Calu3 (cell line): ENCODE measurements at regions not wholly inside any gene's neighbourhood (a gene's known extent, or its start where the extent isn't known, plus 50 kb on each side); places are given as distances from the start of the nearest gene placed in this dataset.

ENCODE experiments used
- BruUV-seq: library from RNA; stranded (reverse); fragments of 400-500 nt; replicated peaks from 2 replicates; lab custom pipeline; 2021; lab: Mats Ljungman, UMichigan
- CTCF ChIA-PET: fragments of 300-600 bp; sonication (Branson Sonifier 250); formaldehyde crosslinking; loops from one replicate; lab custom pipeline; 2022; ENCODE audit warnings: antibody characterized with exemption; lab: Charles Lee
- DNase-seq: peaks from one replicate; pipeline ENCODE4 v3.0.0; 2022
- H3K27ac Mint-ChIP-seq: one replicate; pipeline ENCODE4 v1.8.0; 2022; ENCODE audit warnings: mixed read lengths; ENCODE audit not compliant: unreplicated experiment
- H3K27me3 Mint-ChIP-seq: one replicate; pipeline ENCODE4 v1.8.0; 2022; ENCODE audit warnings: mixed read lengths; ENCODE audit not compliant: unreplicated experiment
- H3K36me3 Mint-ChIP-seq: one replicate; pipeline ENCODE4 v1.8.0; 2022; ENCODE audit warnings: mild to moderate bottlenecking, moderate library complexity, mixed read lengths; ENCODE audit not compliant: insufficient read depth, unreplicated experiment
- H3K4me1 Mint-ChIP-seq: one replicate; pipeline ENCODE4 v1.8.0; 2022; ENCODE audit warnings: mild to moderate bottlenecking, low read depth, mixed read lengths; ENCODE audit not compliant: unreplicated experiment
- H3K4me3 Mint-ChIP-seq: one replicate; pipeline ENCODE4 v1.8.0; 2022; ENCODE audit warnings: mild to moderate bottlenecking, low read depth, moderate library complexity, mixed read lengths; ENCODE audit not compliant: unreplicated experiment
- H3K9me3 Mint-ChIP-seq: one replicate; pipeline ENCODE4 v1.8.0; 2022; ENCODE audit warnings: low read depth, mixed read lengths; ENCODE audit not compliant: unreplicated experiment
- CTCF ChIP-seq: fragments of 200-600 bp; IDR thresholded peaks from one replicate; pipeline ENCODE4 v1.8.0; 2022; ENCODE audit warnings: antibody characterized with exemption; ENCODE audit not compliant: unreplicated experiment
- intact Hi-C: fragments of 100-400 bp; cut with micrococcal nuclease; formaldehyde crosslinking; loops from one replicate; pipeline ENCODE4 v1.10.0; 2022; ENCODE audit not compliant: unreplicated experiment

GRCh38 chr18:10403708-10404107 is 50.7 kb upstream of the APCDD1 start:
- Mint-ChIP-seq H3K27me3 (peaks cover 71% of the 10 kb centered on the region), H3K4me3 (no peak overlapping the region), H3K36me3 (no peaks in the 10 kb centered on the region), H3K27ac (no peak overlapping the region), H3K4me1 (no peaks in the 10 kb centered on the region), H3K9me3 (no peaks in the 10 kb centered on the region)
- no TSS peak for BruUV-seq
- TF ChIP-seq CTCF: no peak
- no peak for DNase-seq
- CTCF ChIA-PET: interaction anchor here (0.6 kb wide), 2 partner anchors 85 to 119 kb away, joined by 3 to 7 read pairs; no protein-coding TSS in a partner anchor
- intact Hi-C loops: no loop called here

DNA sequence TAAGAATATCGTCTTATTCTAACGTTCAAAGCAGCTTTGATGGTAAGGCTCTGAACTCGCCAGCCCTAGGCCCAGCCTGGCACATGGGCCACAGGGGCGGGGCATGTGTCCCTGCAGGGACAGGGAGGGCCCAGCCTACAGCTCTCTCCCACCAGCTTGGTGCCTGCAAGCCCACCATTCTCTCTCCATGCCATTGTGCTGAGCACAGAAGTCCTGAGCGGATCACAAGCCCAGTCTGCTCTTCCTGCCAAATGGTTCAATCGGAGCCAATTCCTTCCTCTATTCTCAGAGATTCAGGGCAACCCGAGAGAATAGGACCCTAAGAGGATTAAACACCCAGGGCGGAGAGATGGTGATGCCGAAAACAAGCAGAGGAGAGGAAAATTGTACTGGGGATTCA is 50.3 kb upstream of the APCDD1 start:
- CTCF ChIA-PET: interaction anchor here (0.6 kb wide), 2 partner anchors 86 to 119 kb away, joined by 3 to 7 read pairs; no protein-coding TSS in a partner anchor
- peaks cover 71% of the 10 kb centered on the region for H3K27me3 Mint-ChIP-seq
- H3K4me1 Mint-ChIP-seq: no peaks in the 10 kb centered on the region
- no peaks in the 10 kb centered on the region for H3K9me3 Mint-ChIP-seq
- no peak for TF ChIP-seq CTCF
- H3K36me3 Mint-ChIP-seq: no peaks in the 10 kb centered on the region
- no peak for DNase-seq
- no peak overlapping the region for H3K27ac Mint-ChIP-seq
- H3K4me3 Mint-ChIP-seq: no peak overlapping the region
- intact Hi-C loops: no loop called here
- BruUV-seq: no TSS peak
